AG10803 (cell line): ENCODE measurements at regions not wholly inside any gene's neighbourhood (a gene's known extent, or its start where the extent isn't known, plus 50 kb on each side); places are given as distances from the start of the nearest gene placed in this dataset.

Experiments
- DNase-seq: peaks from one replicate; pipeline ENCODE4 v3.0.0; 2010; ENCODE audit warnings: low read depth
- H3K4me3 ChIP-seq: 2 replicates; pipeline ENCODE4 v1.5.1; 2011; ENCODE audit warnings: mild to moderate bottlenecking, low read length, control low read depth
- CTCF ChIP-seq: conservative IDR thresholded peaks from 2 replicates; pipeline ENCODE4 v1.5.1; 2011; ENCODE audit warnings: mild to moderate bottlenecking, low read length, control low read depth, inconsistent platforms

- no peak for DNase-seq
- no peak for TF ChIP-seq CTCF
- H3K4me3 ChIP-seq = no peak overlapping the region
Observed at GRCh38 chr17:70775679-70776078, 606.3 kb downstream of the KCNJ2 start.

GRCh38 chr17:70776441-70776840 is 607.1 kb downstream of the KCNJ2 start:
- no peak overlapping the region for H3K4me3 ChIP-seq
- peak; percentile 32 for DNase-seq
- no peak for TF ChIP-seq CTCF

- DNase-seq = peak; percentile 15
- no peak overlapping the region for H3K4me3 ChIP-seq
- no peak for TF ChIP-seq CTCF
Observed at GRCh38 chr17:70780031-70780430, 610.7 kb downstream of the KCNJ2 start.

GRCh38 chr17:70786081-70786480 is 616.7 kb downstream of the KCNJ2 start:
- H3K4me3 ChIP-seq = no peak overlapping the region
- TF ChIP-seq CTCF = no peak
- no peak for DNase-seq

GRCh38 chr17:70787721-70788300 is 618.5 kb downstream of the KCNJ2 start:
- DNase-seq = no peak

GRCh38 chr17:70791748-70792443 is 622.6 kb downstream of the KCNJ2 start:
- no peak overlapping the region for H3K4me3 ChIP-seq
- TF ChIP-seq CTCF = no peak
- DNase-seq = no peak

More at GRCh38 chr17:70787721-70788300, 618.5 kb downstream of the KCNJ2 start:
- TF ChIP-seq CTCF = no peak
- no peak overlapping the region for H3K4me3 ChIP-seq

GRCh38 chr17:70794738-70795137 is 625.4 kb downstream of the KCNJ2 start:
- no peak for DNase-seq
- no peak overlapping the region for H3K4me3 ChIP-seq
- no peak for TF ChIP-seq CTCF
